KOPT-K1 (cell line): ENCODE measurements at regions not wholly inside any gene's neighbourhood (a gene's known extent, or its start where the extent isn't known, plus 50 kb on each side); places are given as distances from the start of the nearest gene placed in this dataset.
"Not testable (repeated sequence)": the region's sequence is repeated elsewhere in the genome, so short reads cannot be mapped to it uniquely, and the experiment has no call there.

Experiments
- H3K27ac ChIP-seq: fragments of 200-600 bp; sonication (generic); 2 replicates; pipeline ENCODE4 v1.5.1; 2016; ENCODE audit warnings: antibody characterized with exemption, mild to moderate bottlenecking, low read depth, low read length; ENCODE audit not compliant: poor library complexity, severe bottlenecking
- H3K36me3 ChIP-seq: fragments of 200-600 bp; sonication (generic); 2 replicates; pipeline ENCODE4 v1.5.1; 2017; ENCODE audit warnings: antibody characterized with exemption, mild to moderate bottlenecking, low read length, moderate library complexity; ENCODE audit not compliant: insufficient read depth
- H3K9me3 ChIP-seq: fragments of 200-600 bp; sonication (generic); 2 replicates; pipeline ENCODE4 v1.5.1; 2017; ENCODE audit warnings: antibody characterized with exemption, low read length, mild to moderate bottlenecking; ENCODE audit not compliant: insufficient read depth, poor library complexity, severe bottlenecking

- no peaks in the 10 kb centered on the region for H3K9me3 ChIP-seq
- no peak overlapping the region for H3K27ac ChIP-seq
- H3K36me3 ChIP-seq, result no peaks in the 10 kb centered on the region
These were observed 120.1 kb downstream of the ALG10 start for GRCh38 chr12:34142430-34142829.

- Histone ChIP-seq H3K36me3 (no peaks in the 10 kb centered on the region), H3K9me3 (no peaks in the 10 kb centered on the region), H3K27ac (no peak overlapping the region)
These were observed 128.7 kb downstream of the ALG10 start for GRCh38 chr12:34151019-34151418.

GRCh38 chr12:34163443-34163842 lies 141.1 kb downstream of the ALG10 start:
- H3K27ac ChIP-seq, result no peak overlapping the region
- H3K36me3 ChIP-seq, result no peaks in the 10 kb centered on the region
- H3K9me3 ChIP-seq, result peaks cover 6% of the 10 kb centered on the region

- H3K27ac ChIP-seq, result no peak overlapping the region
- no peaks in the 10 kb centered on the region for H3K36me3 ChIP-seq
- H3K9me3 ChIP-seq, result peaks cover 6% of the 10 kb centered on the region
These were observed 144.2 kb downstream of the ALG10 start for GRCh38 chr12:34166427-34167060.

GRCh38 chr12:34168507-34168906 lies 146.2 kb downstream of the ALG10 start:
- not testable (repeated sequence) for H3K27ac ChIP-seq, H3K9me3 ChIP-seq, H3K36me3 ChIP-seq

GRCh38 chr12:34186492-34186891 lies 164.2 kb downstream of the ALG10 start:
- Histone ChIP-seq H3K36me3 (no peaks in the 10 kb centered on the region), H3K9me3 (no peaks in the 10 kb centered on the region)

GRCh38 chr12:34188974-34189373 lies 166.7 kb downstream of the ALG10 start:
- H3K9me3 ChIP-seq, result no peaks in the 10 kb centered on the region

More at GRCh38 chr12:34186492-34186891, 164.2 kb downstream of the ALG10 start:
- H3K27ac ChIP-seq, result no peak overlapping the region

GRCh38 chr12:34190054-34190453 lies 167.8 kb downstream of the ALG10 start:
- no peaks in the 10 kb centered on the region for H3K36me3 ChIP-seq
- no peaks in the 10 kb centered on the region for H3K9me3 ChIP-seq
- no peak overlapping the region for H3K27ac ChIP-seq

More at GRCh38 chr12:34188974-34189373, 166.7 kb downstream of the ALG10 start:
- Histone ChIP-seq H3K36me3 (no peaks in the 10 kb centered on the region), H3K27ac (no peak overlapping the region)

- no peak overlapping the region for H3K27ac ChIP-seq
- H3K36me3 ChIP-seq, result no peaks in the 10 kb centered on the region
- H3K9me3 ChIP-seq, result no peaks in the 10 kb centered on the region
These were observed 176.6 kb downstream of the ALG10 start for GRCh38 chr12:34198924-34199323.

GRCh38 chr12:34203866-34204620 lies 181.7 kb downstream of the ALG10 start:
- H3K9me3 ChIP-seq, result peaks cover 15% of the 10 kb centered on the region
- no peaks in the 10 kb centered on the region for H3K36me3 ChIP-seq

GRCh38 chr12:34204830-34205285 lies 182.6 kb downstream of the ALG10 start:
- H3K9me3 ChIP-seq, result peaks cover 19% of the 10 kb centered on the region

More at GRCh38 chr12:34203866-34204620, 181.7 kb downstream of the ALG10 start:
- H3K27ac ChIP-seq, result no peak overlapping the region

GRCh38 chr12:34205401-34205800 lies 183.1 kb downstream of the ALG10 start:
- Histone ChIP-seq H3K36me3 (no peaks in the 10 kb centered on the region), H3K27ac (no peak overlapping the region), H3K9me3 (peaks cover 19% of the 10 kb centered on the region)

More at GRCh38 chr12:34204830-34205285, 182.6 kb downstream of the ALG10 start:
- no peak overlapping the region for H3K27ac ChIP-seq
- H3K36me3 ChIP-seq, result no peaks in the 10 kb centered on the region

- Histone ChIP-seq H3K27ac (no peak overlapping the region), H3K36me3 (no peaks in the 10 kb centered on the region), H3K9me3 (peaks cover 19% of the 10 kb centered on the region)
These were observed 183.9 kb downstream of the ALG10 start for GRCh38 chr12:34206061-34206785.

GRCh38 chr12:34207858-34208257 lies 185.6 kb downstream of the ALG10 start:
- peaks cover 19% of the 10 kb centered on the region for H3K9me3 ChIP-seq

More at GRCh38 chr12:34207858-34208257, 185.6 kb downstream of the ALG10 start:
- H3K36me3 ChIP-seq, result no peaks in the 10 kb centered on the region
- no peak overlapping the region for H3K27ac ChIP-seq
